ENCODE measurements at regions not wholly inside any gene's neighbourhood (a gene's known extent, or its start where the extent isn't known, plus 50 kb on each side); places are given as distances from the start of the nearest gene placed in this dataset.

- no peak for TF ChIP-seq CTCF (IDR thresholded peaks at IDR 0.05; ENCODE audit: extremely low read depth, low read depth, low read length)
- Histone ChIP-seq H3K79me2 (ENCODE audit: insufficient read depth, low read length) (no peaks in the 10 kb centered on the region), H2AFZ (ENCODE audit: low read length) (no peak overlapping the region), H3K9me3 (ENCODE audit: low read depth, low read length) (no peaks in the 10 kb centered on the region), H3K27ac (ENCODE audit: low read depth, low read length) (no peak overlapping the region), H3K4me3 (ENCODE audit: insufficient read depth, low read length) (no peak overlapping the region), H3K27me3 (ENCODE audit: insufficient read depth, low read length) (peaks cover 10% of the 10 kb centered on the region), H3K4me1 (ENCODE audit: insufficient read depth, low read length) (no peaks in the 10 kb centered on the region), H4K20me1 (ENCODE audit: insufficient read depth, low read length) (no peaks in the 10 kb centered on the region), H3K36me3 (ENCODE audit: insufficient read depth, low read length) (no peaks in the 10 kb centered on the region), H3K4me2 (ENCODE audit: insufficient read depth, low read length) (no peak overlapping the region)
- no peak for DNase-seq (ENCODE audit: insufficient read length, low spot score, missing footprints)
Measured at GRCh38 chr5:133789428-133789827, 177.1 kb upstream of the FSTL4 start.

- Histone ChIP-seq H2AFZ (ENCODE audit: low read length) (no peak overlapping the region), H3K27me3 (ENCODE audit: insufficient read depth, low read length) (peaks cover 9% of the 10 kb centered on the region), H3K9me3 (ENCODE audit: low read depth, low read length) (no peaks in the 10 kb centered on the region), H3K27ac (ENCODE audit: low read depth, low read length) (no peak overlapping the region), H3K79me2 (ENCODE audit: insufficient read depth, low read length) (no peaks in the 10 kb centered on the region), H3K4me2 (ENCODE audit: insufficient read depth, low read length) (no peak overlapping the region), H3K36me3 (ENCODE audit: insufficient read depth, low read length) (no peaks in the 10 kb centered on the region), H3K4me3 (ENCODE audit: insufficient read depth, low read length) (no peak overlapping the region), H4K20me1 (ENCODE audit: insufficient read depth, low read length) (no peaks in the 10 kb centered on the region), H3K4me1 (ENCODE audit: insufficient read depth, low read length) (no peaks in the 10 kb centered on the region)
- no peak for TF ChIP-seq CTCF (IDR thresholded peaks at IDR 0.05; ENCODE audit: extremely low read depth, low read depth, low read length)
- no peak for DNase-seq (ENCODE audit: insufficient read length, low spot score, missing footprints)
Measured at GRCh38 chr5:133788121-133788520, 175.8 kb upstream of the FSTL4 start.

- TF ChIP-seq CTCF (IDR thresholded peaks at IDR 0.05; ENCODE audit: extremely low read depth, low read depth, low read length): no peak
- no peaks in the 10 kb centered on the region for H3K36me3 ChIP-seq (ENCODE audit: insufficient read depth, low read length)
- H3K27ac ChIP-seq (ENCODE audit: low read depth, low read length): no peak overlapping the region
- peaks cover 3% of the 10 kb centered on the region for H3K27me3 ChIP-seq (ENCODE audit: insufficient read depth, low read length)
- H4K20me1 ChIP-seq (ENCODE audit: insufficient read depth, low read length): no peaks in the 10 kb centered on the region
- H3K4me2 ChIP-seq (ENCODE audit: insufficient read depth, low read length): no peak overlapping the region
- H2AFZ ChIP-seq (ENCODE audit: low read length): no peak overlapping the region
- H3K79me2 ChIP-seq (ENCODE audit: insufficient read depth, low read length): no peaks in the 10 kb centered on the region
- no peaks in the 10 kb centered on the region for H3K9me3 ChIP-seq (ENCODE audit: low read depth, low read length)
- H3K4me3 ChIP-seq (ENCODE audit: insufficient read depth, low read length): no peak overlapping the region
- H3K4me1 ChIP-seq (ENCODE audit: insufficient read depth, low read length): no peaks in the 10 kb centered on the region
- DNase-seq (ENCODE audit: insufficient read length, low spot score, missing footprints): no peak
Measured at GRCh38 chr5:133786420-133786819, 174.1 kb upstream of the FSTL4 start.

- no peak overlapping the region for H3K27ac ChIP-seq (ENCODE audit: low read depth, low read length)
- H3K27me3 ChIP-seq (ENCODE audit: insufficient read depth, low read length): peaks cover 3% of the 10 kb centered on the region
- DNase-seq (ENCODE audit: insufficient read length, low spot score, missing footprints): no peak
- no peaks in the 10 kb centered on the region for H3K9me3 ChIP-seq (ENCODE audit: low read depth, low read length)
- no peaks in the 10 kb centered on the region for H3K36me3 ChIP-seq (ENCODE audit: insufficient read depth, low read length)
- no peak overlapping the region for H2AFZ ChIP-seq (ENCODE audit: low read length)
- H3K4me3 ChIP-seq (ENCODE audit: insufficient read depth, low read length): no peak overlapping the region
- no peak for TF ChIP-seq CTCF (IDR thresholded peaks at IDR 0.05; ENCODE audit: extremely low read depth, low read depth, low read length)
- no peaks in the 10 kb centered on the region for H4K20me1 ChIP-seq (ENCODE audit: insufficient read depth, low read length)
- H3K4me1 ChIP-seq (ENCODE audit: insufficient read depth, low read length): no peaks in the 10 kb centered on the region
- no peaks in the 10 kb centered on the region for H3K79me2 ChIP-seq (ENCODE audit: insufficient read depth, low read length)
- H3K4me2 ChIP-seq (ENCODE audit: insufficient read depth, low read length): no peak overlapping the region
Measured at GRCh38 chr5:133785182-133785581, 172.8 kb upstream of the FSTL4 start.
